GM12878 (cell line): ENCODE measurements at regions not wholly inside any gene's neighbourhood (a gene's known extent, or its start where the extent isn't known, plus 50 kb on each side); places are given as distances from the start of the nearest gene placed in this dataset.

Experiments used
- CTCF ChIP-seq, 3 experiments: IDR thresholded peaks in 2 of 3; conservative IDR thresholded peaks in 1 of 3; 2 replicates each; pipeline ENCODE4 v1.5.1; 2011; ENCODE audit warnings: low read depth in 3 of 3, low read length in 3 of 3, mild to moderate bottlenecking in 3 of 3, control low read depth in 2 of 3, moderate library complexity in 2 of 3, inconsistent platforms in 1 of 3, mixed read lengths in 1 of 3; ENCODE audit not compliant: control insufficient read depth in 2 of 3, insufficient read depth in 1 of 3; ENCODE audit errors: extremely low read depth in 1 of 3
- EP300 ChIP-seq, 2 experiments: fragments of 150-350 bp in 1 of 2; IDR thresholded peaks; 2 replicates each; pipeline ENCODE4 v1.6.1; 2011 to 2012; ENCODE audit warnings: low read depth in 2 of 2, low read length in 2 of 2, borderline replicate concordance in 1 of 2, improper control_type of control experiment in 1 of 2, inconsistent platforms in 1 of 2; ENCODE audit not compliant: control insufficient read depth in 1 of 2
- TCF3 ChIP-seq: IDR thresholded peaks from 2 replicates; pipeline ENCODE4 v1.6.1; 2012; ENCODE audit warnings: low read depth, mild to moderate bottlenecking, low read length, borderline replicate concordance; ENCODE audit not compliant: insufficient read depth
- TF ChIP-seq, protein P1 (sequence below): IDR thresholded peaks from 2 replicates; pipeline ENCODE4 v1.6.1; 2012; ENCODE audit warnings: low read depth, low read length, improper control_type of control experiment
- TF ChIP-seq, protein P2 (sequence below): IDR thresholded peaks from 2 replicates; pipeline ENCODE4 v1.6.1; 2011; ENCODE audit warnings: borderline replicate concordance, low read depth, mild to moderate bottlenecking, moderate library complexity, mixed read lengths, low read length; ENCODE audit not compliant: insufficient read depth; ENCODE audit errors: extremely low read length

- TF ChIP-seq CTCF (IDR thresholded peaks at IDR 0.05 in 2 of 3, conservative IDR thresholded peaks at IDR 0.05 in 1 of 3; ENCODE audit: control insufficient read depth in 2 of 3, extremely low read depth in 1 of 3, insufficient read depth in 1 of 3, low read depth in 3 of 3, low read length in 3 of 3) (no peak), TCF3 (no peak), EP300 (IDR thresholded peaks at IDR 0.05; ENCODE audit: borderline replicate concordance in 1 of 2, control insufficient read depth in 1 of 2, low read depth in 2 of 2, low read length in 2 of 2) (no peak)
- TF ChIP-seq, protein P1, sequence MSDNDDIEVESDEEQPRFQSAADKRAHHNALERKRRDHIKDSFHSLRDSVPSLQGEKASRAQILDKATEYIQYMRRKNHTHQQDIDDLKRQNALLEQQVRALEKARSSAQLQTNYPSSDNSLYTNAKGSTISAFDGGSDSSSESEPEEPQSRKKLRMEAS = no peak
- TF ChIP-seq, protein P2, sequence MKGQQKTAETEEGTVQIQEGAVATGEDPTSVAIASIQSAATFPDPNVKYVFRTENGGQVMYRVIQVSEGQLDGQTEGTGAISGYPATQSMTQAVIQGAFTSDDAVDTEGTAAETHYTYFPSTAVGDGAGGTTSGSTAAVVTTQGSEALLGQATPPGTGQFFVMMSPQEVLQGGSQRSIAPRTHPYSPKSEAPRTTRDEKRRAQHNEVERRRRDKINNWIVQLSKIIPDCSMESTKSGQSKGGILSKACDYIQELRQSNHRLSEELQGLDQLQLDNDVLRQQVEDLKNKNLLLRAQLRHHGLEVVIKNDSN = no peak
Observed at GRCh38 chr9:22650145-22650544, 203.5 kb downstream of the DMRTA1 start.
